GM13976 (cell line): ENCODE measurements at regions not wholly inside any gene's neighbourhood (a gene's known extent, or its start where the extent isn't known, plus 50 kb on each side); places are given as distances from the start of the nearest gene placed in this dataset.
"Not testable (repeated sequence)": the region's sequence is repeated elsewhere in the genome, so short reads cannot be mapped to it uniquely, and the experiment has no call there.

ENCODE experiments used
- DNase-seq: peaks from one replicate; pipeline ENCODE4 v3.0.0; 2012; ENCODE audit warnings: low spot score
- in situ Hi-C: fragments of 300-500 bp; cut with MboI; formaldehyde crosslinking; loops from one replicate; pipeline ENCODE4 v1.12.0; 2022; ENCODE audit warnings: low sequenced_read_pairs, mixed read lengths, inconsistent platforms; ENCODE audit not compliant: unreplicated experiment
- TF ChIP-seq, protein P1 (sequence below): IDR thresholded peaks from 2 replicates; pipeline ENCODE4 v1.5.1; 2012; ENCODE audit warnings: borderline replicate concordance, mild to moderate bottlenecking; ENCODE audit not compliant: insufficient read depth; ENCODE audit errors: extremely low read depth, missing control alignments, control extremely low read depth

DNA sequence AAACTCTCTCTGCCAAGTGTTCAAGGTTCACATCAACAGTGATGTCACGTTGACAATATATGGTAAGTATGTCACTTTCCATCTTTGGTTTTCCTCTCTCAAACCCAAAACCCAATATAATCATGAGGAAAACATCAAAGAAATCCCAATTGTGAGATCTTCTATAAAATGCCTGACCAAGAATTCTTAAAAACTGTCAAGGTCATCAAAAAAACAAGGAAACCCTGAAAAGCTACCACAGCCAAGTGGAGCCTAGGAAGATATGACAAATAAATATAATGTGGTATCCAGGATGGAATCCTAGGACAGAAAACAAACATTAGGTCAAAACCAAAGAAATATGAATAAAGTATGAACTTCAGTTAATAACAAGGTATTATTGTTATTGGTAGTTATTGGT, 85.2 kb upstream of the CCDC39 start:
- DNase-seq, result no peak
- in situ Hi-C loops, result no loop called here
- TF ChIP-seq, protein P1, sequence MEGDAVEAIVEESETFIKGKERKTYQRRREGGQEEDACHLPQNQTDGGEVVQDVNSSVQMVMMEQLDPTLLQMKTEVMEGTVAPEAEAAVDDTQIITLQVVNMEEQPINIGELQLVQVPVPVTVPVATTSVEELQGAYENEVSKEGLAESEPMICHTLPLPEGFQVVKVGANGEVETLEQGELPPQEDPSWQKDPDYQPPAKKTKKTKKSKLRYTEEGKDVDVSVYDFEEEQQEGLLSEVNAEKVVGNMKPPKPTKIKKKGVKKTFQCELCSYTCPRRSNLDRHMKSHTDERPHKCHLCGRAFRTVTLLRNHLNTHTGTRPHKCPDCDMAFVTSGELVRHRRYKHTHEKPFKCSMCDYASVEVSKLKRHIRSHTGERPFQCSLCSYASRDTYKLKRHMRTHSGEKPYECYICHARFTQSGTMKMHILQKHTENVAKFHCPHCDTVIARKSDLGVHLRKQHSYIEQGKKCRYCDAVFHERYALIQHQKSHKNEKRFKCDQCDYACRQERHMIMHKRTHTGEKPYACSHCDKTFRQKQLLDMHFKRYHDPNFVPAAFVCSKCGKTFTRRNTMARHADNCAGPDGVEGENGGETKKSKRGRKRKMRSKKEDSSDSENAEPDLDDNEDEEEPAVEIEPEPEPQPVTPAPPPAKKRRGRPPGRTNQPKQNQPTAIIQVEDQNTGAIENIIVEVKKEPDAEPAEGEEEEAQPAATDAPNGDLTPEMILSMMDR, result no peak

DNA sequence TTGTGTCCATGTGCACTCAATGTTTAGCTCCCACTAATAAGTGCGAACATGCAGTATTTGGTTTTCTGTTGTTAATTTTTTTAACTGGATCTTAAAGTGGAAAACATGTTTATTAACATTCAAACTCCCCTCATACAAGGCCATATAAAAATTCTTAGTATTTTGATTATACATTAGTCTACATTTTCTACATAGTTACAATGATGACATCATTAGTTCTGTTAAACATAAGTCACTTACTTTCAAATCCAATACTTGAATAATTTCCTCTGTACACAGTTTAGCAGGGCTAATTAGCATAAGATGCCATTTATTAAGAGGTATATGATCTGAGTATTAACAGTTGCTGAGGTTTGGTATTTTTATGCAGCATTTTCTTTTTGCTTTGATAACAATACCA, 91.3 kb upstream of the CCDC39 start:
- DNase-seq, result no peak
- in situ Hi-C loops, result no loop called here
- TF ChIP-seq, protein P1, result no peak

DNA sequence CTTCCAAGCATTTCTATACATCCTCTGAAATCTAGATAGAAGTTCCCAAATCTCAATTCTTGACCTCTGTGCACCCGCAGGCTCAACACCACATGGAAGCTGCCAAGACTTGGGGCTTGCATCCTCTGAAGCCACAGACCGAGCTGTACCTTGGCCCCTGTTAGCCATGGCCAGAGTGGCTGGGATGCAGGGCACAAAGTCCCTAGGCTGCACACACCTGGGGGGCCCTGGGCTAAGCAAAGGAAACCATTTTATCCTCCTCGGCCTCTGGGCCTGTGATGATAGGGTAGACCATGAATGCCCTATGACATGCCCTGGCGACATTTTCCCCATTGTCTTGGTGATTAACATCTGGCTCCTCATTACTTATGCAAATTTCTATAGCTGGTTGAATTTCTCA, 97.1 kb upstream of the CCDC39 start:
- no peak for DNase-seq
- TF ChIP-seq, protein P1, result no peak
- in situ Hi-C loops, result no loop called here

DNA sequence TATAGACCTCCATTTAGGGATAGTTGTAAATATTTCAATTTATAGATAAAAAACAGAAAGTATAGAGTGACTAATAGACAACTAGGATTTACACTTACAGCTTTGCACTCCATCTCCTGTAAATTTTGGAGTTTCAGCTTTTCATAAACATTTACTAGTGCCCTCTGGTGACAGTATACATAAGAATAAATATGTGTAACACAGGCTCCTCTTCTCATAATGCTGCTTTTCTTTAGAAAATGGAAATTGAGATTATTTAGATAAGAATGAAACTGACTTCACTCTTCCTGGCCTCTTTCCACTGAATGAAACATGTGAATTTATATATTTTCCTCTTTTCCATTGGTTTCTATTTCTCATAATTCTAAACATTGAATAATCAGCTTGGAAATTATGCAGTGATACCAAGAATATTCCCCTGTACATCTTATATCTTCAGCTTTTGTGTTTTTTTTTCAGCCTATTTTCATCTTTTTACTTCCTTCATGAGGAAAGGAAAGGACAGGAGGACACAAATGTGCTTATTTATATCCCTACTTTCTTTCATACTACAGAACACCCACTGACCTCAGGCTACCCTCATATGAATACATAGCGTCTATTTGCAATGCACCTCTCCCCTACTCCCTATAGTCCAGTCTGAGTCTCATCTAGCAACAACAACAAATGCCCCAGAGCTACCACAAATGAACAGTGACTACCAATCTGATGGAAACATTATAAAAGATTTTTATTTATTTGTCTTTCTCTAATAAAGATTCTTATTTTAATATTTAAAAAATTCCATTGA, 103.1 kb upstream of the CCDC39 start:
- in situ Hi-C loops, result no loop called here
- TF ChIP-seq, protein P1, result no peak
- no peak for DNase-seq

DNA sequence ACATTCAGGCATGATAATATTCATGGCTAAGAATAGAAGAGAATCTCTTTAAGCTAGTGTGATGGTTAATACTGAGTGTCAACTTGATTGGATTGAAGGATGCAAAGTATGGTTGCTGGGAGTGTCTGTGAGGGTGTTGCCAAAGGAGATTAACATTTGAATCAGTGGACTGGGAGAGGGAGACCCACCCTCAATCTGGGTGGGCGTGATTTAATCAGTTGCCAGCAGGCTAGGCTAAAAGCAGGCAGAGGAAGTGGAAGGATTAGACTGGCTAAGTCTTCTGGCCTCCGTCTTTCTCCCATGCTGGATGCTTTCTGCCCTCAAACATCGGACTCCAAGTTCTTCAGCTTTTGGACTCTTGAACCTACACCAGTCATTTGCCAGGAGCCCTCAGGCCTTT, 106.9 kb upstream of the CCDC39 start:
- in situ Hi-C loops, DNase-seq: not testable (repeated sequence)

DNA sequence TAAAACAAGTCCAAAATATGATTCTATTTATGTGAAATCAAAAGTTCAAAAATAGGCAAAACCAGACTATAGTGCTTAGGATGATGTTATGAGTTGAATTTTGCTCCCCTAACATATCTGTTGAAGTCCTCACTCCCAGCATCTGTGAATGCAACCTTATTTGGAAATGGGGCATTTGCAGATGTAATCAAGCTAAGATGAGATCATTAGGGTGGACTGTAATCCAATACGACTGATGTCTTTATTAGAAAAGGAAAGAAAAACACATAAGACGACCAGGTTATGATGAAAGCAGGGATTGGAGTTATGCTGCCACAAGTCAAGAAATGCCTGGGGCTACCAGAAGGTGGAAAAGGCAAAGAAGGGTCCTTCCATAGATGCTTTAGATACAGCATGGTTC, 110.5 kb upstream of the CCDC39 start:
- in situ Hi-C loops, result no loop called here
- TF ChIP-seq, protein P1, result no peak
- DNase-seq, result no peak

DNA sequence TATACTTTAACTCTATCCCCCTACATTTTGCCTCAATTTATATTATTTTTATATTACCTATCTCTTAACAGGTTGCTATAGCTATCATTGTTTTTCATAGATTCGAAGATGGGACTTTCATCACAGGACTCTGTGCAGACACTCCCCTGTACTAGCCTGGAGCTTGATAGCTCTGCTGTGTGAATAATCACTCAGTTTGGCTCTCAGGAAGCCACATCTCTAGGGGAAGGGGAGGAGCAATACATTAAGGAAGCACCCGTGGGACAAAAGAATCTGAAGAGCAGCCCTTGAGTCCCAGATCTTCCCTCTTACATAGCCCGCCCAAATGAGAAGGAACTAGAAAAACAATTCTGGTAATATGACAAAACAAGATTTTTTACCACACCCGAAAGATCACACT, 114.3 kb upstream of the FXR1 start:
- TF ChIP-seq, protein P1, result no peak
- in situ Hi-C loops, result no loop called here
- no peak for DNase-seq
